Effector memory CD8-positive, alpha-beta T cell (primary cell): ENCODE measurements at regions not wholly inside any gene's neighbourhood (a gene's known extent, or its start where the extent isn't known, plus 50 kb on each side); places are given as distances from the start of the nearest gene placed in this dataset.
A peak's percentile ranks its signal among the peaks of the same experiment; 100 is the strongest.

Experiments
- ATAC-seq: fragments of 150-1000 bp; cut with Tn5 transposase; replicated peaks from 2 replicates; pipeline ENCODE4 v1.10.0; 2021; ENCODE audit warnings: mild to moderate bottlenecking, moderate library complexity
- DNase-seq, 3 experiments: peaks; one replicate each; pipeline ENCODE4 v3.0.0; 2021
- H3K27ac Mint-ChIP-seq, 2 donors: one replicate each; pipeline ENCODE4 v1.8.0; 2022; ENCODE audit warnings: mild to moderate bottlenecking in 2 of 2, mixed read lengths in 2 of 2, moderate library complexity in 2 of 2
- H3K27me3 Mint-ChIP-seq, 2 donors: one replicate each; pipeline ENCODE4 v1.8.0; 2022; ENCODE audit warnings: mixed read lengths in 2 of 2
- H3K36me3 Mint-ChIP-seq: one replicate; pipeline ENCODE4 v1.8.0; 2022; ENCODE audit warnings: mild to moderate bottlenecking, moderate library complexity, mixed read lengths; ENCODE audit not compliant: insufficient read depth
- H3K4me1 Mint-ChIP-seq, 2 donors: one replicate each; pipeline ENCODE4 v1.8.0; 2022; ENCODE audit warnings: low read depth in 2 of 2, mixed read lengths in 2 of 2
- H3K4me3 Mint-ChIP-seq, 2 donors: one replicate each; pipeline ENCODE4 v1.8.0; 2022; ENCODE audit warnings: mild to moderate bottlenecking in 2 of 2, mixed read lengths in 2 of 2, moderate library complexity in 2 of 2
- H3K9me3 Mint-ChIP-seq, 2 donors: one replicate each; pipeline ENCODE4 v1.8.0; 2022; ENCODE audit warnings: mixed read lengths in 2 of 2

- Mint-ChIP-seq H3K36me3 (no peaks in the 10 kb centered on the region), H3K27me3 (peaks cover 18 to 25% of the 10 kb centered on the region in 2 donors)
Observed at GRCh38 chr2:45132551-45132950, 123.3 kb upstream of the SIX2 start.

DNA sequence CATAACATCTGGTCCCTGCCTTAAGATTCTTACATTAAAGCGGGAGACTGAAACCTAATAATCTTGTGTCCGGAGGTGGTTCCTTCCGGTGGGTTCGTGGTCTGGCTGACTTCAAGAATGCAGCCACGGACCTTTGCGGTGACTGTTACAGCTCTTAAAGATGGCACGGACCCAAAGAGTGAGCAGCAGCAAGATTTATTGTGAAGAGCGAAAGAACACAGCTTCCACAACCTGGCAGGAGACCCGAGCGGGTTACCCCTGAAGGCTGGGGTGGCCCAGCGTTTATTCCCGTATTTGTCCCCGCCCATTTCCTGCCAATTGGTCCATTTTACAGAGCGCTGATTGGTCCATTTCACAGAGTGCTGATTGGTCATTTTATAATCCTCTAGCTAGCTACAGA, 122.3 kb upstream of the SIX2 start:
- Mint-ChIP-seq H3K4me1 (no peaks in the 10 kb centered on the region), H3K27me3 (peaks cover 14 to 15% of the 10 kb centered on the region in 2 donors), H3K9me3 (no peaks in the 10 kb centered on the region), H3K4me3 (no peak overlapping the region), H3K27ac (no peak overlapping the region), H3K36me3 (no peaks in the 10 kb centered on the region)
- no peak for ATAC-seq
- DNase-seq: no peak

More at GRCh38 chr2:45132551-45132950, 123.3 kb upstream of the SIX2 start:
- no peaks in the 10 kb centered on the region for H3K4me1 Mint-ChIP-seq
- no peak overlapping the region for H3K4me3 Mint-ChIP-seq
- ATAC-seq (no peak), DNase-seq (no peak)
- H3K27ac Mint-ChIP-seq: no peak overlapping the region
- no peaks in the 10 kb centered on the region for H3K9me3 Mint-ChIP-seq

GRCh38 chr2:45130736-45131135, 121.5 kb upstream of the SIX2 start:
- Mint-ChIP-seq H3K27ac (no peak overlapping the region), H3K9me3 (no peaks in the 10 kb centered on the region), H3K36me3 (no peaks in the 10 kb centered on the region), H3K4me3 (no peak overlapping the region), H3K4me1 (no peaks in the 10 kb centered on the region), H3K27me3 (peaks cover 8 to 11% of the 10 kb centered on the region in 2 donors)
- DNase-seq: no peak
- no peak for ATAC-seq

DNA sequence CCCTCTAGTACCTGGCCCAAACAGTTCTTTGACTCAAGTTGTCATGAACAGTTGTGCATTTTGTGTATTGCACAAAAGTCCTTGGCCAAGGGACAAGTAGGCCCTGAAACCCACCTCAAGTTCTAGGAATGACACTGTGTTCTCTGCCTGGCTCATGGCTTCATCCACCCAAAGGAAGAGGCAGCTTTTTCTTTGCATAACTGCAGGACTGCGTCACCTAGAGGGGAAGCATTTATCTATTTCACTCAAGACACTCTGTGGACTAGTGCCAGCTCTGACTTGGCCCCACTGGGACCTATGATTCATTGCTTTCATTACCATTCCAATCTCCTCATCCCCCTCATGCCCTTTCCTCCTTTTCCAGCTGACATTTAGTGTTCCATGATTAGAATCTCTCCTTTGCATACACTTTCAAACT, 119.3 kb upstream of the SIX2 start:
- Mint-ChIP-seq H3K36me3 (no peaks in the 10 kb centered on the region), H3K4me3 (no peak overlapping the region), H3K4me1 (no peaks in the 10 kb centered on the region), H3K9me3 (no peaks in the 10 kb centered on the region), H3K27me3 (peaks cover 6 to 7% of the 10 kb centered on the region in 2 donors), H3K27ac (no peak overlapping the region)
- DNase-seq (no peak), ATAC-seq (no peak)

DNA sequence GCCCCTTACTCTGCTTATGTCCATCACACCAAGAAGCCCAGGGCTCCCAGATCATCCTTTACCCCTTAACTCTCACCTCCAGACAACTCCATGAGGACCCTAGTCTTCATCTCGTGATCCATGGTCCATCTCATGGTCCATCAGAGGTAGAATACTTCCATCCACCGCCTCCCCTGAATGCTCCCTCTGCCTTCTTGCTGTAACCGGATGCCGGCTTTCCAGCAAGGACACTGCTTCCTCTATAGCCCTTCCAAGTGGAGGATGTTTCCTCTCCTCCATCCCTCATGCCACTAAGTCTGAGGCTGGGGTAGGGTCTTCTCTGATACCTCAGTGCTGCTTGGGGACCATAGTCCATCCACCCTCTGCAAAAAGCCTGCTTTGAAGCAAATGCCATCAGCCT, 118.6 kb upstream of the SIX2 start:
- ATAC-seq (no peak), DNase-seq (no peak)
- Mint-ChIP-seq H3K27ac (no peak overlapping the region), H3K36me3 (no peaks in the 10 kb centered on the region), H3K27me3 (peaks cover 0 to 14% of the 10 kb centered on the region in 2 donors), H3K9me3 (no peaks in the 10 kb centered on the region), H3K4me3 (no peak overlapping the region), H3K4me1 (no peaks in the 10 kb centered on the region)

DNA sequence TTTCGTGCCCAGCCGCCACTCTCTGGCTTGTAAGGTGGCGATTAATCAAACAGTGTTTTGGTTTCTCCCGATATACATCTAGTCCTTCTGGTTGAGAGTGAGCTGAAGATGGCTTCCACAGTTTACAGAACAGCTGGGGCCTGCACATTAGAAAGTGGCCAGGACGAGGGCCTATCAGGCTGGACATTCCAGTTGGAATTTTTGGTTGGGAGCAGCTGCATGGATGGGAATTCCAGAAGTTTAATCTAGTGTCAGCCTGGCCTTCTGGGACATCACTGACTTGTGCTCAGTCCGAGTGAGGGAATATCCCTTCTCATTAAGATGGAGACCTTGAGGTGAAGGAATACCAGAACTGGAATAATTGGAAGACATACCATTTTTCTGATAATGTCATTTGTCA, 118.1 kb upstream of the SIX2 start:
- Mint-ChIP-seq H3K27me3 (peaks cover 0 to 15% of the 10 kb centered on the region in 2 donors), H3K4me3 (no peak overlapping the region), H3K4me1 (no peaks in the 10 kb centered on the region), H3K9me3 (no peaks in the 10 kb centered on the region), H3K36me3 (no peaks in the 10 kb centered on the region), H3K27ac (no peak overlapping the region)
- ATAC-seq: no peak
- no peak for DNase-seq

DNA sequence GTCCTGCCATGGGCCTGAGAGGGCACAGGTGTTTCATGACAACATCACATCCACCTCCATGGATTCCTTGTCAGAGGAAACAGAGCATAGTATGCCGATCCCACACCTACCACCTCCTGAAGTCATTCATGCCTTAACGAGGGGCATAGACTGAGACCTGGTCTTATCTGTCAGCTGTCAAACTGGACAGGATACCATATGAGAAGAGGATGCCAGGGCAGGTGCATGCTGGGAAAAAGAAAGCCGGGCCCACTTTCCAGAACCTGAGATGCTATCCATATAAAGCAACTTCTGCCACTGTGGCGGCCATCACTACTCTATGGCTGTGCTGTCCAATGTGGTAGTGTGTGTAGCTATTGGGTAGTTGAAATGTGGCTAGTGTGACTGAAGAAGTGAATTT, 116.0 kb upstream of the SIX2 start:
- peaks cover 1 to 15% of the 10 kb centered on the region in 2 donors for H3K27me3 Mint-ChIP-seq
- DNase-seq (no peak), ATAC-seq (no peak)
- no peaks in the 10 kb centered on the region for H3K9me3 Mint-ChIP-seq
- no peak overlapping the region for H3K27ac Mint-ChIP-seq
- H3K36me3 Mint-ChIP-seq: no peaks in the 10 kb centered on the region
- no peaks in the 10 kb centered on the region for H3K4me1 Mint-ChIP-seq
- H3K4me3 Mint-ChIP-seq: no peak overlapping the region

DNA sequence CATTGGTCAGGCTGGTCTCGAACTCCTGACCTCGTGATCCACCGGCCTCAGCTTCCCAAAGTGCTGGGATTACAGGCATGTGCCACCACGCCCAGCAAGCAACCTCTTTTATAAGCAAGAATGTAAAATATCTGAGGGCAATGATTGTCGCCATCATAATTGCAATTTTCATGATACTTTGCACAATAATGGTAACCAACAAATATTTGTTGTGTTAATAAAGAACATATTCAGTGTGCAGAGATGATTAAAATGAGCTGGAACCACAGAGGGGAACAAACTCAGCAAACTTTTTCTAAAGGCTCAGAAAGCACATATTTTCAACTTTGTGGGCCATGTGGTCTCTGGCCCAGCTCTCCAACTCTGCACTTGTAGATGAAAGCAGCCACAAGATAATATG, 115.2 kb upstream of the SIX2 start:
- Mint-ChIP-seq H3K27ac (no peak overlapping the region), H3K4me1 (no peaks in the 10 kb centered on the region), H3K27me3 (peaks cover 7 to 15% of the 10 kb centered on the region in 2 donors), H3K9me3 (no peaks in the 10 kb centered on the region), H3K4me3 (no peak overlapping the region), H3K36me3 (no peaks in the 10 kb centered on the region)
- DNase-seq (no peak), ATAC-seq (no peak)

DNA sequence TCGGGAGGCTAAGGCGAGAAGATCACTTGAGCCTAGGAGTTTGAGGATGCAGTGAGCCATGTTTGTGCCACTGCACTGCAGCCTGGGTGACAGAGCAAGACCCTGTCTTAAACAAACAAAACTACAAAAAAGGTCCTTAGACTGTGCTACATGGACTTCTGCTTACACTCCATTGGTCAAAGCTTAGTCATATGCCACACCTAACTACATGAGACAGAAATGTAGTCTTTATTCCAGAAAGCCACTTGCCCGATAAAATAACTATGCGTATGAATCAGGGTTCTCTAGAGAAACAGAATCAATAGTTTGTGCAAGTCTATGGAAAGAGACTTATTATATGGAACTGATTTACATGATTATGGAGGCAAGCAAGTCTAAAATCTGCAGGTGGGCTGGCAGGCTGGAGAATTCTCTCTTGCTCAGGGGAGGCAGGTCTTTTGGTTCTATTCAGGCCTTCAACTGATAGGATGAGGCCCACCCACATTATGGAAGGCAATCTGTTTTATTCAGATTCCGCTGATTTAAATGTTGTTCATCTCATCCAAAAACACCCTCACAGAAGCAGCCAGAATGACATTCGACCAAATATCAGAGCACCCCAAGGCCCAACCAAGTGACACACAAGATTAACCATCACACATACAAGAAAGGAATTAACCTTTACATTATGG, 114.4 kb upstream of the SIX2 start:
- Mint-ChIP-seq H3K36me3 (no peaks in the 10 kb centered on the region), H3K9me3 (no peaks in the 10 kb centered on the region), H3K4me3 (no peak overlapping the region), H3K4me1 (no peaks in the 10 kb centered on the region), H3K27me3 (peaks cover 7 to 15% of the 10 kb centered on the region in 2 donors), H3K27ac (peak overlapping the region in 1 of 2 donors; percentile 79)
- ATAC-seq (no peak), DNase-seq (no peak)

GRCh38 chr2:45123065-45123464, 113.8 kb upstream of the SIX2 start:
- Mint-ChIP-seq H3K9me3 (no peaks in the 10 kb centered on the region), H3K4me3 (no peak overlapping the region), H3K36me3 (no peaks in the 10 kb centered on the region), H3K27ac (peak overlapping the region in 1 of 2 donors; percentile 79), H3K4me1 (no peaks in the 10 kb centered on the region), H3K27me3 (peaks cover 7 to 15% of the 10 kb centered on the region in 2 donors)
- DNase-seq (no peak), ATAC-seq (no peak)

GRCh38 chr2:45121236-45121927, 112.1 kb upstream of the SIX2 start:
- no peaks in the 10 kb centered on the region for H3K4me1 Mint-ChIP-seq
- H3K4me3 Mint-ChIP-seq: no peak overlapping the region
- no peaks in the 10 kb centered on the region for H3K36me3 Mint-ChIP-seq
- ATAC-seq (no peak), DNase-seq (no peak)
- peaks cover 7 to 8% of the 10 kb centered on the region in 2 donors for H3K27me3 Mint-ChIP-seq
- H3K27ac Mint-ChIP-seq: no peak overlapping the region
- H3K9me3 Mint-ChIP-seq: no peaks in the 10 kb centered on the region

DNA sequence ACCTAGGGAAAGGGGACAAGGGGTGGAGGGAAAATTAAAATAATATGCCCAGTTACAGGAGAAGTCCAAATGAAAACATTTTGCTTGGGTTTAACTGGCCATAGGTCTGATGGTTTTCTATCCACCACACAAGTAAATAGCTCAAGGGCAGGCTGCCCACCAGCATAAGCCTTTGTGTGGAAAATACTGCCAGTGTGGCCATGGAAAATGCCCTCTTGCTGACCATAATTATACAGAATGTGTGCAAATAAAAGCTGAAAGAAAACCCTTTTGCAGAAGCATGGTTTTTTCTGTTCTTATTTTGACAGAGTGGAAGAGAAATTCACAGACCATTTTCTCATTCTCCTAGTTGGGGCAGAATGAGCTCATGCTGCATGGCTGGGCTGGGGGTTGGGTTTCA, 111.3 kb upstream of the SIX2 start:
- Mint-ChIP-seq H3K36me3 (no peaks in the 10 kb centered on the region), H3K4me3 (no peak overlapping the region), H3K27me3 (peaks cover 7 to 8% of the 10 kb centered on the region in 2 donors), H3K4me1 (no peaks in the 10 kb centered on the region), H3K27ac (no peak overlapping the region), H3K9me3 (no peaks in the 10 kb centered on the region)
- DNase-seq (no peak), ATAC-seq (no peak)

DNA sequence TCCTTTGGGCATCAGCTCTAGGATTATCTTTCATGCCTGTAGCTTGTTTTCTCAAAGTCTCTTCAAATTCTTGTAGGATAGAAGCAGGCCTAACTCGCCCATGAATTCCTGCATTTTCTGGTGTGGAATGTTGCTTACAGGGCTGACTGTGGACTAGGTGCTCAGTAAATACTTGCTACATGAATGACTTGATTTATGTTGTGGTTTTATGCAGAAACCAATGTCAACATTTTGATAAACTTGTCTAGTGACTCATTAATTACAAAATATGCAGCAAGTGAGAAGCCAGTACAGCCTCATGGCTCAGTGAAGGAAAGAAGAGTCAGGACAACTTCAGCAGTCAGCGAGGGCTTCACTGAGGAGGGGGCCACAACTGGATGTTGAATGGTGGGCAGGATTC, 110.6 kb upstream of the SIX2 start:
- no peak overlapping the region for H3K4me3 Mint-ChIP-seq
- H3K27ac Mint-ChIP-seq: no peak overlapping the region
- ATAC-seq (no peak), DNase-seq (no peak)
- H3K9me3 Mint-ChIP-seq: no peaks in the 10 kb centered on the region
- H3K27me3 Mint-ChIP-seq: peaks cover 7 to 8% of the 10 kb centered on the region in 2 donors
- H3K36me3 Mint-ChIP-seq: no peaks in the 10 kb centered on the region
- H3K4me1 Mint-ChIP-seq: no peaks in the 10 kb centered on the region

GRCh38 chr2:45119038-45119437, 109.8 kb upstream of the SIX2 start:
- Mint-ChIP-seq H3K4me3 (no peak overlapping the region), H3K9me3 (no peaks in the 10 kb centered on the region), H3K27me3 (peaks cover 7 to 8% of the 10 kb centered on the region in 2 donors), H3K27ac (no peak overlapping the region), H3K4me1 (no peaks in the 10 kb centered on the region), H3K36me3 (no peaks in the 10 kb centered on the region)
- DNase-seq (no peak), ATAC-seq (no peak)
